Hepatocyte (in vitro differentiated cells): ENCODE measurements at regions not wholly inside any gene's neighbourhood (a gene's known extent, or its start where the extent isn't known, plus 50 kb on each side); places are given as distances from the start of the nearest gene placed in this dataset.

Experiments used
- EZH2 ChIP-seq: fragments of 200-600 bp; sonication (generic); IDR thresholded peaks from 2 replicates; pipeline ENCODE4 v1.6.1; 2016; ENCODE audit warnings: antibody characterized with exemption, mild to moderate bottlenecking, borderline replicate concordance
- TF ChIP-seq, protein P1 (sequence below): fragments of 200-600 bp; sonication (generic); IDR thresholded peaks from 2 replicates; pipeline ENCODE4 v1.5.1; 2016; ENCODE audit warnings: antibody characterized with exemption, mild to moderate bottlenecking; ENCODE audit not compliant: poor library complexity

DNA sequence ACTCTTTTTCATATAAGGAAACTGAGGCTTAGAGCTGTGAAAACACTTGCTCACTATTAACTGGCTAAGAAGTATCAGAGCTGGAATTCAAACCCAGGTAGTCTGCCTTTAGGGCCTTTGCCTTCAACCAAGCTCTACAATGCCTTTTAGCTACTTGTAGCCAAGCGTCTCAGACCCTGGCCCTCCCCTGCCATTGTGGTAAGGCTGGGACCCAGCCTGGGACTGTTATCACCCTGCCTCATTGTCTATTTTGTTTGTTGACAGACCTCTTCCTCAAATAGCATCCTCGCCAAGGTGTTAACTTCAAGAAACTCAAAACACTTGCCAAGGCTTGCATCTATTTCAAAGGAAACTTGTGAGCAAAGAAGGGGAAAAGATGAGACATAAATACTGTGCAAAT is 76.7 kb upstream of the CD28 start:
- TF ChIP-seq, protein P1, sequence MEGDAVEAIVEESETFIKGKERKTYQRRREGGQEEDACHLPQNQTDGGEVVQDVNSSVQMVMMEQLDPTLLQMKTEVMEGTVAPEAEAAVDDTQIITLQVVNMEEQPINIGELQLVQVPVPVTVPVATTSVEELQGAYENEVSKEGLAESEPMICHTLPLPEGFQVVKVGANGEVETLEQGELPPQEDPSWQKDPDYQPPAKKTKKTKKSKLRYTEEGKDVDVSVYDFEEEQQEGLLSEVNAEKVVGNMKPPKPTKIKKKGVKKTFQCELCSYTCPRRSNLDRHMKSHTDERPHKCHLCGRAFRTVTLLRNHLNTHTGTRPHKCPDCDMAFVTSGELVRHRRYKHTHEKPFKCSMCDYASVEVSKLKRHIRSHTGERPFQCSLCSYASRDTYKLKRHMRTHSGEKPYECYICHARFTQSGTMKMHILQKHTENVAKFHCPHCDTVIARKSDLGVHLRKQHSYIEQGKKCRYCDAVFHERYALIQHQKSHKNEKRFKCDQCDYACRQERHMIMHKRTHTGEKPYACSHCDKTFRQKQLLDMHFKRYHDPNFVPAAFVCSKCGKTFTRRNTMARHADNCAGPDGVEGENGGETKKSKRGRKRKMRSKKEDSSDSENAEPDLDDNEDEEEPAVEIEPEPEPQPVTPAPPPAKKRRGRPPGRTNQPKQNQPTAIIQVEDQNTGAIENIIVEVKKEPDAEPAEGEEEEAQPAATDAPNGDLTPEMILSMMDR: no peak
- no peak for TF ChIP-seq EZH2
